H9 (cell line): ENCODE measurements at regions not wholly inside any gene's neighbourhood (a gene's known extent, or its start where the extent isn't known, plus 50 kb on each side); places are given as distances from the start of the nearest gene placed in this dataset.

Experiments used
- DNase-seq: peaks from one replicate; pipeline ENCODE4 v3.0.0-alpha.2; 2017
- H2AFZ ChIP-seq: one replicate; pipeline ENCODE4 v1.6.1; 2013; ENCODE audit warnings: mild to moderate bottlenecking, low read length, control low read depth, moderate library complexity
- H2AK5ac ChIP-seq: 2 replicates; pipeline ENCODE4 v1.6.1; 2013; ENCODE audit warnings: low read length, control low read depth, mixed read lengths; ENCODE audit not compliant: insufficient read length
- H2BK120ac ChIP-seq: one replicate; pipeline ENCODE4 v1.6.1; 2013; ENCODE audit warnings: low read depth, mild to moderate bottlenecking, low read length, control low read depth, inconsistent platforms; ENCODE audit not compliant: poor library complexity, severe bottlenecking
- H2BK12ac ChIP-seq: 2 replicates; pipeline ENCODE4 v1.6.1; 2013; ENCODE audit warnings: low read length, control low read depth, mixed read lengths, low read depth; ENCODE audit not compliant: insufficient read length
- H2BK15ac ChIP-seq: 2 replicates; pipeline ENCODE4 v1.6.1; 2013; ENCODE audit warnings: low read depth, low read length, control low read depth
- H2BK20ac ChIP-seq: one replicate; pipeline ENCODE4 v1.6.1; 2013; ENCODE audit warnings: low read depth, mild to moderate bottlenecking, low read length, control low read depth, inconsistent platforms; ENCODE audit not compliant: poor library complexity, severe bottlenecking
- H2BK5ac ChIP-seq: 2 replicates; pipeline ENCODE4 v1.6.1; 2013; ENCODE audit warnings: low read length, control low read depth, mixed read lengths; ENCODE audit not compliant: insufficient read length
- H3K14ac ChIP-seq: 2 replicates; pipeline ENCODE4 v1.6.1; 2013; ENCODE audit warnings: low read length, control low read depth; ENCODE audit not compliant: insufficient read depth
- H3K18ac ChIP-seq: 2 replicates; pipeline ENCODE4 v1.6.1; 2013; ENCODE audit warnings: low read depth, mild to moderate bottlenecking, mixed read lengths, low read length, control low read depth; ENCODE audit not compliant: insufficient read length
- H3K23ac ChIP-seq: 2 replicates; pipeline ENCODE4 v1.6.1; 2013; ENCODE audit warnings: low read length, control low read depth, mixed read lengths, low read depth; ENCODE audit not compliant: insufficient read length
- H3K23me2 ChIP-seq: 2 replicates; pipeline ENCODE4 v1.6.1; 2013; ENCODE audit warnings: low read depth, mild to moderate bottlenecking, mixed read lengths, low read length, control low read depth; ENCODE audit not compliant: insufficient read length, poor library complexity, severe bottlenecking
- H3K27ac ChIP-seq: 2 replicates; pipeline ENCODE4 v1.5.1; 2013; ENCODE audit warnings: low read length, control low read depth, mixed read lengths, low read depth; ENCODE audit not compliant: insufficient read length
- H3K27me3 ChIP-seq: 2 replicates; pipeline ENCODE4 v1.6.1; 2013; ENCODE audit warnings: low read length, control low read depth, inconsistent platforms; ENCODE audit not compliant: insufficient read depth
- H3K4ac ChIP-seq: 2 replicates; pipeline ENCODE4 v1.6.1; 2013; ENCODE audit warnings: low read depth, mild to moderate bottlenecking, control low read depth, inconsistent platforms, low read length, moderate library complexity
- H3K4me1 ChIP-seq: 2 replicates; pipeline ENCODE4 v1.6.1; 2013; ENCODE audit warnings: low read length, control low read depth, inconsistent platforms; ENCODE audit not compliant: insufficient read depth
- H3K4me2 ChIP-seq: 2 replicates; pipeline ENCODE4 v1.6.1; 2013; ENCODE audit warnings: low read length, control low read depth, mixed read lengths; ENCODE audit not compliant: insufficient read length, insufficient read depth
- H3K56ac ChIP-seq: 2 replicates; pipeline ENCODE4 v1.6.1; 2013; ENCODE audit warnings: low read depth, mild to moderate bottlenecking, mixed read lengths, low read length, control low read depth; ENCODE audit not compliant: insufficient read length
- H3K79me1 ChIP-seq: 2 replicates; pipeline ENCODE4 v1.6.1; 2013; ENCODE audit warnings: low read depth, mild to moderate bottlenecking, moderate library complexity, low read length, control low read depth, inconsistent platforms; ENCODE audit not compliant: insufficient read depth, poor library complexity, severe bottlenecking
- H3K79me2 ChIP-seq: 2 replicates; pipeline ENCODE4 v1.6.1; 2013; ENCODE audit warnings: low read length, control low read depth, inconsistent platforms; ENCODE audit not compliant: insufficient read depth
- H3K9ac ChIP-seq: 2 replicates; pipeline ENCODE4 v1.6.1; 2013; ENCODE audit warnings: low read length, control low read depth, mixed read lengths; ENCODE audit not compliant: insufficient read length; ENCODE audit errors: extremely low read depth
- H3K9me3 ChIP-seq: one replicate; pipeline ENCODE4 v1.6.1; 2013; ENCODE audit warnings: low read depth, low read length, inconsistent platforms; ENCODE audit not compliant: control insufficient read depth
- H3T11ph ChIP-seq: one replicate; pipeline ENCODE4 v1.6.1; 2013; ENCODE audit warnings: mild to moderate bottlenecking, low read length, control low read depth, inconsistent platforms
- H4K20me1 ChIP-seq: one replicate; pipeline ENCODE4 v1.6.1; 2013; ENCODE audit not compliant: control insufficient read depth, insufficient read length, insufficient read depth
- H4K5ac ChIP-seq: 2 replicates; pipeline ENCODE4 v1.6.1; 2013; ENCODE audit warnings: low read depth, mild to moderate bottlenecking, mixed read lengths, low read length, control low read depth; ENCODE audit not compliant: insufficient read length
- H4K8ac ChIP-seq: replicated peaks from 2 replicates; pipeline ENCODE4 v1.6.1; 2013; ENCODE audit warnings: low read length, control low read depth, mixed read lengths, low read depth; ENCODE audit not compliant: insufficient read length
- H4K91ac ChIP-seq: 2 replicates; pipeline ENCODE4 v1.6.1; 2013; ENCODE audit warnings: low read depth, mild to moderate bottlenecking, moderate library complexity, mixed read lengths, low read length, control low read depth; ENCODE audit not compliant: insufficient read length
- H3K27ac Mint-ChIP-seq, 3 experiments: 2 replicates in 2 of 3; 3 replicates in 1 of 3; pipeline ENCODE4 v1.8.0; 2020 to 2021; ENCODE audit warnings: mixed read lengths in 3 of 3, mild to moderate bottlenecking in 1 of 3, moderate library complexity in 1 of 3
- H3K27me3 Mint-ChIP-seq: 2 replicates; pipeline ENCODE4 v1.8.0; 2021; ENCODE audit warnings: low read depth, mild to moderate bottlenecking, moderate library complexity, mixed read lengths
- H3K36me3 Mint-ChIP-seq, 3 experiments: 2 replicates in 2 of 3; 3 replicates in 1 of 3; pipeline ENCODE4 v1.8.0; 2020 to 2021; ENCODE audit warnings: low read depth in 3 of 3, mixed read lengths in 3 of 3; ENCODE audit not compliant: insufficient read depth in 1 of 3
- H3K4me1 Mint-ChIP-seq, 2 experiments: 2 replicates each; pipeline ENCODE4 v1.8.0; 2020; ENCODE audit warnings: mixed read lengths in 2 of 2
- H3K4me3 Mint-ChIP-seq, 2 experiments: 2 replicates in 1 of 2; 3 replicates in 1 of 2; pipeline ENCODE4 v1.8.0; 2020 to 2021; ENCODE audit warnings: mild to moderate bottlenecking in 2 of 2, mixed read lengths in 2 of 2, moderate library complexity in 1 of 2
- H3K9me3 Mint-ChIP-seq, 2 experiments: 2 replicates in 1 of 2; 3 replicates in 1 of 2; pipeline ENCODE4 v1.8.0; 2020; ENCODE audit warnings: mild to moderate bottlenecking in 2 of 2, mixed read lengths in 2 of 2, moderate library complexity in 1 of 2
- CTCF ChIP-seq: fragments of 200-600 bp; sonication (generic); conservative IDR thresholded peaks from 3 replicates; pipeline ENCODE4 v1.8.0; 2021; ENCODE audit warnings: antibody characterized with exemption, mild to moderate bottlenecking
- WGBS: extraction: QIAGEN DNeasy Blood & Tissue Kit; methylation state at CpG from one replicate; pipeline ENCODE4 v1.1.7; 2013; ENCODE audit warnings: missing lambda C conversion rate, low lambda C conversion rate, mixed read lengths; ENCODE audit not compliant: insufficient read length; ENCODE audit errors: extremely low coverage; 5-methylcytosine and 5-hydroxymethylcytosine counted together

- Histone ChIP-seq H3K56ac (no peak overlapping the region), H3K23me2 (no peaks in the 10 kb centered on the region), H3K14ac (no peak overlapping the region), H3K27me3 (no peaks in the 10 kb centered on the region), H2BK12ac (no peak overlapping the region), H2BK5ac (no peak overlapping the region), H2BK120ac (no peak overlapping the region), H3K9me3 (no peaks in the 10 kb centered on the region), H2BK15ac (no peak overlapping the region), H3T11ph (no peak overlapping the region), H3K4me1 (no peaks in the 10 kb centered on the region; the same call in 1 of the 2 replicates), H2AK5ac (no peak overlapping the region), H2AFZ (no peak overlapping the region), H3K79me1 (no peaks in the 10 kb centered on the region), H2BK20ac (no peak overlapping the region), H3K9ac (no peak overlapping the region), H3K27ac (no peak overlapping the region), H3K79me2 (no peaks in the 10 kb centered on the region), H3K18ac (no peak overlapping the region), H4K20me1 (no peaks in the 10 kb centered on the region), H4K5ac (no peak overlapping the region), H3K4me2 (no peak overlapping the region), H3K4ac (no peak overlapping the region), H4K8ac (no peak overlapping the region), H4K91ac (no peak overlapping the region), H3K23ac (no peak overlapping the region)
- DNase-seq, result no peak
- peaks cover 7 to 8% of the 10 kb centered on the region in 2 experiments for H3K4me1 Mint-ChIP-seq
- H3K36me3 Mint-ChIP-seq, result no peaks in the 10 kb centered on the region
- TF ChIP-seq CTCF, result no peak
- no peak overlapping the region for H3K4me3 Mint-ChIP-seq
- H3K27me3 Mint-ChIP-seq, result no peaks in the 10 kb centered on the region
- WGBS, result no CpG with 5 or more reads among the region's 6 CpGs
- no peaks in the 10 kb centered on the region for H3K9me3 Mint-ChIP-seq
- H3K27ac Mint-ChIP-seq, result no peak overlapping the region
Observed at GRCh38 chr3:107213044-107213669, 164.1 kb upstream of the CCDC54 start.
